ENCODE measurements at regions not wholly inside any gene's neighbourhood (a gene's known extent, or its start where the extent isn't known, plus 50 kb on each side); places are given as distances from the start of the nearest gene placed in this dataset.

GRCh38 chr10:35928748-35929147, 286.7 kb upstream of the FZD8 start:
- ChIA-PET POLR2A (no interaction called here), CTCF (no interaction called here)
- intact Hi-C loops (cut with micrococcal nuclease): no loop called here
- ATAC-seq (ENCODE audit: low read depth) (no peak), DNase-seq (no peak)
- Mint-ChIP-seq H3K4me1 (no peaks in the 10 kb centered on the region), H3K27ac (no peak overlapping the region), H3K9me3 (peaks cover 4% of the 10 kb centered on the region), H3K27me3 (no peaks in the 10 kb centered on the region), H3K36me3 (ENCODE audit: low read depth) (no peaks in the 10 kb centered on the region), H3K4me3 (no peak overlapping the region)
- TF ChIP-seq CTCF (IDR thresholded peaks at IDR 0.05): no peak

GRCh38 chr10:35927990-35928488, 285.9 kb upstream of the FZD8 start:
- TF ChIP-seq CTCF (IDR thresholded peaks at IDR 0.05): no peak
- H3K27me3 Mint-ChIP-seq: no peaks in the 10 kb centered on the region
- intact Hi-C loops (cut with micrococcal nuclease): no loop called here
- CTCF ChIA-PET: no interaction called here
- ATAC-seq (ENCODE audit: low read depth): no peak
- no peak overlapping the region for H3K4me3 Mint-ChIP-seq
- H3K36me3 Mint-ChIP-seq (ENCODE audit: low read depth): no peaks in the 10 kb centered on the region
- no peak for DNase-seq
- POLR2A ChIA-PET: no interaction called here
- peaks cover 4% of the 10 kb centered on the region for H3K9me3 Mint-ChIP-seq
- H3K4me1 Mint-ChIP-seq: no peaks in the 10 kb centered on the region
- H3K27ac Mint-ChIP-seq: no peak overlapping the region

- H3K9me3 Mint-ChIP-seq: peaks cover 4% of the 10 kb centered on the region
- H3K4me3 Mint-ChIP-seq: no peak overlapping the region
- DNase-seq: no peak
- no peaks in the 10 kb centered on the region for H3K27me3 Mint-ChIP-seq
- no peak overlapping the region for H3K27ac Mint-ChIP-seq
- ChIA-PET CTCF (no interaction called here), POLR2A (no interaction called here)
- H3K4me1 Mint-ChIP-seq: no peaks in the 10 kb centered on the region
- ATAC-seq (ENCODE audit: low read depth): no peak
- no peak for TF ChIP-seq CTCF (IDR thresholded peaks at IDR 0.05)
- H3K36me3 Mint-ChIP-seq (ENCODE audit: low read depth): no peaks in the 10 kb centered on the region
- intact Hi-C loops (cut with micrococcal nuclease): no loop called here
Observed at GRCh38 chr10:35927341-35927740, 285.2 kb upstream of the FZD8 start.

- Mint-ChIP-seq H3K4me3 (no peak overlapping the region), H3K4me1 (no peaks in the 10 kb centered on the region)
- intact Hi-C loops (cut with micrococcal nuclease): no loop called here
Observed at GRCh38 chr10:35926846-35927245, 284.8 kb upstream of the FZD8 start.

GRCh38 chr10:35925493-35925892, 283.4 kb upstream of the FZD8 start:
- no peaks in the 10 kb centered on the region for H3K36me3 Mint-ChIP-seq (ENCODE audit: low read depth)
- intact Hi-C loops (cut with micrococcal nuclease): no loop called here
- no peak for TF ChIP-seq CTCF (IDR thresholded peaks at IDR 0.05)
- H3K27me3 Mint-ChIP-seq: no peaks in the 10 kb centered on the region
- ATAC-seq (ENCODE audit: low read depth) (no peak), DNase-seq (no peak)
- CTCF ChIA-PET: no interaction called here
- H3K4me1 Mint-ChIP-seq: no peaks in the 10 kb centered on the region
- no peak overlapping the region for H3K27ac Mint-ChIP-seq
- no peak overlapping the region for H3K4me3 Mint-ChIP-seq
- H3K9me3 Mint-ChIP-seq: peaks cover 2% of the 10 kb centered on the region
- POLR2A ChIA-PET: no interaction called here

More at GRCh38 chr10:35926846-35927245, 284.8 kb upstream of the FZD8 start:
- DNase-seq: no peak
- Mint-ChIP-seq H3K36me3 (ENCODE audit: low read depth) (no peaks in the 10 kb centered on the region), H3K27ac (no peak overlapping the region), H3K27me3 (no peaks in the 10 kb centered on the region), H3K9me3 (peaks cover 4% of the 10 kb centered on the region)
- POLR2A ChIA-PET: no interaction called here
- no peak for TF ChIP-seq CTCF (IDR thresholded peaks at IDR 0.05)
- no peak for ATAC-seq (ENCODE audit: low read depth)
- CTCF ChIA-PET: no interaction called here
